H9 (cell line): ENCODE measurements at regions not wholly inside any gene's neighbourhood (a gene's known extent, or its start where the extent isn't known, plus 50 kb on each side); places are given as distances from the start of the nearest gene placed in this dataset.

Source experiments
- DNase-seq: peaks from one replicate; pipeline ENCODE4 v3.0.0-alpha.2; 2017
- H2AFZ ChIP-seq: one replicate; pipeline ENCODE4 v1.6.1; 2013; ENCODE audit warnings: mild to moderate bottlenecking, low read length, control low read depth, moderate library complexity
- H2AK5ac ChIP-seq: 2 replicates; pipeline ENCODE4 v1.6.1; 2013; ENCODE audit warnings: low read length, control low read depth, mixed read lengths; ENCODE audit not compliant: insufficient read length
- H2BK120ac ChIP-seq: one replicate; pipeline ENCODE4 v1.6.1; 2013; ENCODE audit warnings: low read depth, mild to moderate bottlenecking, low read length, control low read depth, inconsistent platforms; ENCODE audit not compliant: poor library complexity, severe bottlenecking
- H2BK12ac ChIP-seq: 2 replicates; pipeline ENCODE4 v1.6.1; 2013; ENCODE audit warnings: low read length, control low read depth, mixed read lengths, low read depth; ENCODE audit not compliant: insufficient read length
- H2BK15ac ChIP-seq: 2 replicates; pipeline ENCODE4 v1.6.1; 2013; ENCODE audit warnings: low read depth, low read length, control low read depth
- H2BK20ac ChIP-seq: one replicate; pipeline ENCODE4 v1.6.1; 2013; ENCODE audit warnings: low read depth, mild to moderate bottlenecking, low read length, control low read depth, inconsistent platforms; ENCODE audit not compliant: poor library complexity, severe bottlenecking
- H2BK5ac ChIP-seq: 2 replicates; pipeline ENCODE4 v1.6.1; 2013; ENCODE audit warnings: low read length, control low read depth, mixed read lengths; ENCODE audit not compliant: insufficient read length
- H3K14ac ChIP-seq: 2 replicates; pipeline ENCODE4 v1.6.1; 2013; ENCODE audit warnings: low read length, control low read depth; ENCODE audit not compliant: insufficient read depth
- H3K18ac ChIP-seq: 2 replicates; pipeline ENCODE4 v1.6.1; 2013; ENCODE audit warnings: low read depth, mild to moderate bottlenecking, mixed read lengths, low read length, control low read depth; ENCODE audit not compliant: insufficient read length
- H3K23ac ChIP-seq: 2 replicates; pipeline ENCODE4 v1.6.1; 2013; ENCODE audit warnings: low read length, control low read depth, mixed read lengths, low read depth; ENCODE audit not compliant: insufficient read length
- H3K23me2 ChIP-seq: 2 replicates; pipeline ENCODE4 v1.6.1; 2013; ENCODE audit warnings: low read depth, mild to moderate bottlenecking, mixed read lengths, low read length, control low read depth; ENCODE audit not compliant: insufficient read length, poor library complexity, severe bottlenecking
- H3K27ac ChIP-seq: 2 replicates; pipeline ENCODE4 v1.5.1; 2013; ENCODE audit warnings: low read length, control low read depth, mixed read lengths, low read depth; ENCODE audit not compliant: insufficient read length
- H3K27me3 ChIP-seq: 2 replicates; pipeline ENCODE4 v1.6.1; 2013; ENCODE audit warnings: low read length, control low read depth, inconsistent platforms; ENCODE audit not compliant: insufficient read depth
- H3K4ac ChIP-seq: 2 replicates; pipeline ENCODE4 v1.6.1; 2013; ENCODE audit warnings: low read depth, mild to moderate bottlenecking, control low read depth, inconsistent platforms, low read length, moderate library complexity
- H3K4me1 ChIP-seq: 2 replicates; pipeline ENCODE4 v1.6.1; 2013; ENCODE audit warnings: low read length, control low read depth, inconsistent platforms; ENCODE audit not compliant: insufficient read depth
- H3K4me2 ChIP-seq: 2 replicates; pipeline ENCODE4 v1.6.1; 2013; ENCODE audit warnings: low read length, control low read depth, mixed read lengths; ENCODE audit not compliant: insufficient read length, insufficient read depth
- H3K56ac ChIP-seq: 2 replicates; pipeline ENCODE4 v1.6.1; 2013; ENCODE audit warnings: low read depth, mild to moderate bottlenecking, mixed read lengths, low read length, control low read depth; ENCODE audit not compliant: insufficient read length
- H3K79me1 ChIP-seq: 2 replicates; pipeline ENCODE4 v1.6.1; 2013; ENCODE audit warnings: low read depth, mild to moderate bottlenecking, moderate library complexity, low read length, control low read depth, inconsistent platforms; ENCODE audit not compliant: insufficient read depth, poor library complexity, severe bottlenecking
- H3K79me2 ChIP-seq: 2 replicates; pipeline ENCODE4 v1.6.1; 2013; ENCODE audit warnings: low read length, control low read depth, inconsistent platforms; ENCODE audit not compliant: insufficient read depth
- H3K9ac ChIP-seq: 2 replicates; pipeline ENCODE4 v1.6.1; 2013; ENCODE audit warnings: low read length, control low read depth, mixed read lengths; ENCODE audit not compliant: insufficient read length; ENCODE audit errors: extremely low read depth
- H3K9me3 ChIP-seq: one replicate; pipeline ENCODE4 v1.6.1; 2013; ENCODE audit warnings: low read depth, low read length, inconsistent platforms; ENCODE audit not compliant: control insufficient read depth
- H3T11ph ChIP-seq: one replicate; pipeline ENCODE4 v1.6.1; 2013; ENCODE audit warnings: mild to moderate bottlenecking, low read length, control low read depth, inconsistent platforms
- H4K20me1 ChIP-seq: one replicate; pipeline ENCODE4 v1.6.1; 2013; ENCODE audit not compliant: control insufficient read depth, insufficient read length, insufficient read depth
- H4K5ac ChIP-seq: 2 replicates; pipeline ENCODE4 v1.6.1; 2013; ENCODE audit warnings: low read depth, mild to moderate bottlenecking, mixed read lengths, low read length, control low read depth; ENCODE audit not compliant: insufficient read length
- H4K8ac ChIP-seq: replicated peaks from 2 replicates; pipeline ENCODE4 v1.6.1; 2013; ENCODE audit warnings: low read length, control low read depth, mixed read lengths, low read depth; ENCODE audit not compliant: insufficient read length
- H4K91ac ChIP-seq: 2 replicates; pipeline ENCODE4 v1.6.1; 2013; ENCODE audit warnings: low read depth, mild to moderate bottlenecking, moderate library complexity, mixed read lengths, low read length, control low read depth; ENCODE audit not compliant: insufficient read length
- H3K27ac Mint-ChIP-seq, 3 experiments: 2 replicates in 2 of 3; 3 replicates in 1 of 3; pipeline ENCODE4 v1.8.0; 2020 to 2021; ENCODE audit warnings: mixed read lengths in 3 of 3, mild to moderate bottlenecking in 1 of 3, moderate library complexity in 1 of 3
- H3K27me3 Mint-ChIP-seq: 2 replicates; pipeline ENCODE4 v1.8.0; 2021; ENCODE audit warnings: low read depth, mild to moderate bottlenecking, moderate library complexity, mixed read lengths
- H3K36me3 Mint-ChIP-seq, 3 experiments: 2 replicates in 2 of 3; 3 replicates in 1 of 3; pipeline ENCODE4 v1.8.0; 2020 to 2021; ENCODE audit warnings: low read depth in 3 of 3, mixed read lengths in 3 of 3; ENCODE audit not compliant: insufficient read depth in 1 of 3
- H3K4me1 Mint-ChIP-seq, 2 experiments: 2 replicates each; pipeline ENCODE4 v1.8.0; 2020; ENCODE audit warnings: mixed read lengths in 2 of 2
- H3K4me3 Mint-ChIP-seq, 2 experiments: 2 replicates in 1 of 2; 3 replicates in 1 of 2; pipeline ENCODE4 v1.8.0; 2020 to 2021; ENCODE audit warnings: mild to moderate bottlenecking in 2 of 2, mixed read lengths in 2 of 2, moderate library complexity in 1 of 2
- H3K9me3 Mint-ChIP-seq, 2 experiments: 2 replicates in 1 of 2; 3 replicates in 1 of 2; pipeline ENCODE4 v1.8.0; 2020; ENCODE audit warnings: mild to moderate bottlenecking in 2 of 2, mixed read lengths in 2 of 2, moderate library complexity in 1 of 2
- CTCF ChIP-seq: fragments of 200-600 bp; sonication (generic); conservative IDR thresholded peaks from 3 replicates; pipeline ENCODE4 v1.8.0; 2021; ENCODE audit warnings: antibody characterized with exemption, mild to moderate bottlenecking
- WGBS: extraction: QIAGEN DNeasy Blood & Tissue Kit; methylation state at CpG from one replicate; pipeline ENCODE4 v1.1.7; 2013; ENCODE audit warnings: missing lambda C conversion rate, low lambda C conversion rate, mixed read lengths; ENCODE audit not compliant: insufficient read length; ENCODE audit errors: extremely low coverage; 5-methylcytosine and 5-hydroxymethylcytosine counted together

DNA sequence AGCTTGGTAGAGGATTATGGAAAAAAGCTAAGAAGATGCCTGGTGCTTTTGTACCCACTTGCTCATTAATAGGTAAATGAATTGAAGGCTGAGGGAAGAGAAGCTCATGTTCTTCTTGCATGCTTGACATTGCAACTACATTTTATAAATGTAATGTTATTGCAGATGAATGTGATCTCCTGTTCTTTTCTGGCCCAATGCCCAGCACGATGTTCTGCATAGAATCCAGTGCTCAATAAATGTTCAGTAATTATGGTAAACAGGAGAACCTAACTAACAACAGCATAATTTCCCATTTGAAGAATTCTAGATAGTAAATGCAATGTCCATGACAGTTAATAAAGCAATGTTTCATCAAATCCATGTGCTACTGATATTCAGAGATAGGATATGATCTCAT is 638.2 kb upstream of the SOX9 start:
- Mint-ChIP-seq H3K36me3 (no peaks in the 10 kb centered on the region), H3K4me3 (no peak overlapping the region), H3K27me3 (no peaks in the 10 kb centered on the region), H3K27ac (no peak overlapping the region), H3K4me1 (no peaks in the 10 kb centered on the region), H3K9me3 (no peaks in the 10 kb centered on the region)
- no peaks in the 10 kb centered on the region for H3K79me1 ChIP-seq
- H4K20me1 ChIP-seq, result no peaks in the 10 kb centered on the region
- no peak overlapping the region for H2BK120ac ChIP-seq
- no peak overlapping the region for H3K4me2 ChIP-seq
- H4K8ac ChIP-seq, result no peak overlapping the region
- H2BK20ac ChIP-seq, result no peak overlapping the region
- no peak overlapping the region for H2AK5ac ChIP-seq
- no peak overlapping the region for H4K5ac ChIP-seq
- H3K4me1 ChIP-seq, result no peaks in the 10 kb centered on the region
- H3K79me2 ChIP-seq, result no peaks in the 10 kb centered on the region
- no peaks in the 10 kb centered on the region for H3K27me3 ChIP-seq
- H2BK12ac ChIP-seq, result no peak overlapping the region
- no CpG with 5 or more reads among the region's 1 CpG for WGBS
- DNase-seq, result no peak
- no peak overlapping the region for H3K27ac ChIP-seq
- no peak overlapping the region for H3T11ph ChIP-seq
- H2AFZ ChIP-seq, result no peak overlapping the region
- no peak overlapping the region for H3K18ac ChIP-seq
- no peak for TF ChIP-seq CTCF
- no peak overlapping the region for H3K23ac ChIP-seq
- H2BK5ac ChIP-seq, result no peak overlapping the region
- H3K56ac ChIP-seq, result no peak overlapping the region
- H4K91ac ChIP-seq, result no peak overlapping the region
- H3K14ac ChIP-seq, result no peak overlapping the region
- no peak overlapping the region for H2BK15ac ChIP-seq
- H3K23me2 ChIP-seq, result no peaks in the 10 kb centered on the region
- no peak overlapping the region for H3K4ac ChIP-seq
- H3K9me3 ChIP-seq, result no peaks in the 10 kb centered on the region
- H3K9ac ChIP-seq, result no peak overlapping the region
